ENCODE measurements at regions not wholly inside any gene's neighbourhood (a gene's known extent, or its start where the extent isn't known, plus 50 kb on each side); places are given as distances from the start of the nearest gene placed in this dataset.

- Histone ChIP-seq H3K36me3 (ENCODE audit: control insufficient read depth, insufficient read depth, low read length) (no peaks in the 10 kb centered on the region), H3K4me3 (ENCODE audit: low read depth, low read length) (no peak overlapping the region), H3K27me3 (ENCODE audit: control insufficient read depth, insufficient read depth, low read length) (no peaks in the 10 kb centered on the region)
- no peak for DNase-seq (ENCODE audit: low read depth)
- TF ChIP-seq, protein P1, sequence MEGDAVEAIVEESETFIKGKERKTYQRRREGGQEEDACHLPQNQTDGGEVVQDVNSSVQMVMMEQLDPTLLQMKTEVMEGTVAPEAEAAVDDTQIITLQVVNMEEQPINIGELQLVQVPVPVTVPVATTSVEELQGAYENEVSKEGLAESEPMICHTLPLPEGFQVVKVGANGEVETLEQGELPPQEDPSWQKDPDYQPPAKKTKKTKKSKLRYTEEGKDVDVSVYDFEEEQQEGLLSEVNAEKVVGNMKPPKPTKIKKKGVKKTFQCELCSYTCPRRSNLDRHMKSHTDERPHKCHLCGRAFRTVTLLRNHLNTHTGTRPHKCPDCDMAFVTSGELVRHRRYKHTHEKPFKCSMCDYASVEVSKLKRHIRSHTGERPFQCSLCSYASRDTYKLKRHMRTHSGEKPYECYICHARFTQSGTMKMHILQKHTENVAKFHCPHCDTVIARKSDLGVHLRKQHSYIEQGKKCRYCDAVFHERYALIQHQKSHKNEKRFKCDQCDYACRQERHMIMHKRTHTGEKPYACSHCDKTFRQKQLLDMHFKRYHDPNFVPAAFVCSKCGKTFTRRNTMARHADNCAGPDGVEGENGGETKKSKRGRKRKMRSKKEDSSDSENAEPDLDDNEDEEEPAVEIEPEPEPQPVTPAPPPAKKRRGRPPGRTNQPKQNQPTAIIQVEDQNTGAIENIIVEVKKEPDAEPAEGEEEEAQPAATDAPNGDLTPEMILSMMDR (IDR thresholded peaks at IDR 0.05; ENCODE audit: insufficient read depth, low read length, poor library complexity, severe bottlenecking): no peak
Measured at GRCh38 chr5:17727098-17727497, 92.8 kb downstream of the TAF11L14 start.

- Histone ChIP-seq H3K4me3 (ENCODE audit: low read depth, low read length) (no peak overlapping the region), H3K27me3 (ENCODE audit: control insufficient read depth, insufficient read depth, low read length) (no peaks in the 10 kb centered on the region), H3K36me3 (ENCODE audit: control insufficient read depth, insufficient read depth, low read length) (no peaks in the 10 kb centered on the region)
- TF ChIP-seq, protein P1 (IDR thresholded peaks at IDR 0.05; ENCODE audit: insufficient read depth, low read length, poor library complexity, severe bottlenecking): no peak
- no peak for DNase-seq (ENCODE audit: low read depth)
Measured at GRCh38 chr5:17730421-17730820, 96.2 kb downstream of the TAF11L14 start.

DNA sequence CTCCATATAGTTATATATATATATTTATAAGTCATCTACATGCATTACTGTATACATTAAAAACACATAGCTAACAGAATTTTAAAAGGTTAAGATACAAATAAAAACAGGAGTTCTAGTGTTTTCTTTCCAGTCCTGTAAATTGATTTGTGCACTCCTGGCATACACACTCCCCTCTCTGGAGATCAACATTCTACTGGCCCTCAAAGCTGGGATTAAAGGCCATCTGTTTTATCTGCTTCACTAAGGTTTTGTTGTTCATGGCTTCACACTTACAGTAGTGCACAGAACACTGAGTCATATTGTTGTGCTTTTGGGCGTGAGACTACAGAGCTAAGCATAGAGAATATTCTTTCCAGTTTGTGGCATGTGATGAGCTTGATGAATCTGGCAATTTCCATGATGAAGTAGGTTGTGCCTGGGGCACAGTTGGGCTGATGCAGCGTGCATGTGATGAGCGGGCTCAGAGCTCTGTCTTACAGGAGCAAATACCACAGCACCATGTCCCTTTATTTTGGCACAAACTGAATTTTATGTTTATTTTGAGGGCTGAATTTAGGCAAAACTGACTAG, 98.2 kb downstream of the TAF11L14 start:
- DNase-seq (ENCODE audit: low read depth): no peak
- TF ChIP-seq, protein P1 (IDR thresholded peaks at IDR 0.05; ENCODE audit: insufficient read depth, low read length, poor library complexity, severe bottlenecking): no peak

DNA sequence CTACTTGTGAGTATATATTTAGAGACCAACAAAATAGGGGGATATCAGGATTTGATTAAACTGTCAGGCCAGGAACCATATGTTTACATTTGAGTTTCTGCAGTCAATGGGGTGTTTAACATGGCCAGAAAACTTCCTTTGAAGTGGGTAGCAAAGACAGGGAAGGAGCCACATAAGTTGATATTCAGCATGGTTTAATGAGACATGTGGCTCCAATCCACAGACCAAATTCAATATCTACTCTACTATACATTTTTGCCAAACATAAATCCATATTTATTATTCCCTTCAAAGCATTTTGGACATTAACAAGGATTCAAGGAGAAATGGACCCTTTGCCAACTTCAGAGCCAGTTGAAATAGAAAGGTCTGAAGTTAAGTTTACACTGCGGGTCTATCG, 99.8 kb downstream of the TAF11L14 start:
- H3K36me3 ChIP-seq (ENCODE audit: control insufficient read depth, insufficient read depth, low read length): no peaks in the 10 kb centered on the region
- H3K27me3 ChIP-seq (ENCODE audit: control insufficient read depth, insufficient read depth, low read length): no peaks in the 10 kb centered on the region
- no peak for DNase-seq (ENCODE audit: low read depth)
- TF ChIP-seq, protein P1 (IDR thresholded peaks at IDR 0.05; ENCODE audit: insufficient read depth, low read length, poor library complexity, severe bottlenecking): no peak
- no peak overlapping the region for H3K4me3 ChIP-seq (ENCODE audit: low read depth, low read length)

More for the DNA sequence above, 98.2 kb downstream of the TAF11L14 start:
- H3K4me3 ChIP-seq (ENCODE audit: low read depth, low read length): no peak overlapping the region
- no peaks in the 10 kb centered on the region for H3K27me3 ChIP-seq (ENCODE audit: control insufficient read depth, insufficient read depth, low read length)
- H3K36me3 ChIP-seq (ENCODE audit: control insufficient read depth, insufficient read depth, low read length): no peaks in the 10 kb centered on the region

DNA sequence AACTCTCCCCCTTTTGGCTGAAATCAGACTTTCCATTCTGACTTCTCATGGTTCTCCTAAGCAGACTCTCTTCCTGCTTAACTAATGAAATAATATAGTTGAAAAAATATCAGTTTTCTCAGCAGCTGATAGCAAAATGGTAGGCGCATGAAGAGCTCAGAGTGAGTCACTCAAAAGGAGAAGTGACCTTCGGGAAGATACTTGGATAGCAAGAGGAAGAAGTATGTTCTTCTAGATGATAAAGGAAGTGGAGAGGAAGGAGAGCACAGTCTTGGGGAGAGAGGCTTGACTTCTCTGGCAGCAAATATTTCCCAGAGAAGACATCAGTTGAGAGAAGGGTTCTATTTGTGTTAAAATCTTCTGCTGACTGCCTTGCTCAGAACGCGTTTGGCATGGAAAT, 101.5 kb downstream of the TAF11L14 start:
- TF ChIP-seq, protein P1 (IDR thresholded peaks at IDR 0.05; ENCODE audit: insufficient read depth, low read length, poor library complexity, severe bottlenecking): no peak
- no peak for DNase-seq (ENCODE audit: low read depth)
- Histone ChIP-seq H3K4me3 (ENCODE audit: low read depth, low read length) (no peak overlapping the region), H3K36me3 (ENCODE audit: control insufficient read depth, insufficient read depth, low read length) (no peaks in the 10 kb centered on the region), H3K27me3 (ENCODE audit: control insufficient read depth, insufficient read depth, low read length) (no peaks in the 10 kb centered on the region)

DNA sequence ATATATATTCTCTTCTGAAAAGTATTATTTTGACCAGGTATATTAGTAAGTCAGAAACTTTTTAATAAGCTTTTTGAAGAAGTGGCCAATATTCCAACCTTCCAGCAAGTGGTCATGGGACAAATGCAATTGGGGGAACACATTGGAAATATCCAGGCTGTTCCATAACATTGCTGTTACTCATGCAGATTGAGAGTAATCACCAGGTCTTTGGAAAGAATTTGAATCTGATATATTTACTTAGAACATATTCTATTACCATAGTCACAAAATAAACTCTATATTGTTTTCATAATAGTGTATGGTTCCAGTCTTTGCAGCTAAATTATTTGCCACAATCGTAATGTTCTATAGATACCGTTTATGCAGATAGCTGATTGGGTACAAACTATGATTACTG, 102.8 kb downstream of the TAF11L14 start:
- H3K27me3 ChIP-seq (ENCODE audit: control insufficient read depth, insufficient read depth, low read length): no peaks in the 10 kb centered on the region
- H3K4me3 ChIP-seq (ENCODE audit: low read depth, low read length): no peak overlapping the region
- no peak for DNase-seq (ENCODE audit: low read depth)
- no peaks in the 10 kb centered on the region for H3K36me3 ChIP-seq (ENCODE audit: control insufficient read depth, insufficient read depth, low read length)
- TF ChIP-seq, protein P1 (IDR thresholded peaks at IDR 0.05; ENCODE audit: insufficient read depth, low read length, poor library complexity, severe bottlenecking): no peak

Data from kidney epithelial cell (primary cell).